ENCODE measurements at regions not wholly inside any gene's neighbourhood (a gene's known extent, or its start where the extent isn't known, plus 50 kb on each side); places are given as distances from the start of the nearest gene placed in this dataset.

DNA sequence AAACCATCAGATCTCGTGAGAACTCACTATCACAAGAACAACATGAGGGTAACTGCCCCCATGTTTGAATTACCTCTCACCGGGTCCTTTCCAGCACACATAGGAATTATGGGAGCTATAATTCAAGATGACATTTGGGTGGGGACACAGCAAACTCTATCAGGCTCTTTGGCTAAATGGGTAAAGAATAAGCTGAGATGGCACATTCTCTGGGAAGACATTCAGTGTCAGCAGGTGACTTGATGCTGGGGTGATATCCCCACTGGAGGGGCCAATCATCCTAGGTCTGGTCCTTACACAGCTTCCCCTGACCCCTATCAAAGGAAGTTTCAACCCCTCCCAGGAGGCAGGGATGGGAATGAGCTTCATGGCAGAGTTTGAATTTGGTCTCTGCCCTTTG is 664.0 kb upstream of the EEF2KMT start:
- dilution Hi-C loops (cut with MboI; ENCODE audit: extremely low pct_ligation_motif_present, low sequenced_read_pairs): no loop called here
- no TSS peak for BruUV-seq (replicated peaks)

More for the DNA sequence above, 664.0 kb upstream of the EEF2KMT start:
- Histone ChIP-seq H3K9me3 (replicated peaks; ENCODE audit: control insufficient read depth, insufficient read depth, low read length) (peaks cover 4% of the 10 kb centered on the region), H3K4me1 (ENCODE audit: control insufficient read depth, extremely low read depth, insufficient read depth, low read length) (no peaks in the 10 kb centered on the region), H3K27me3 (ENCODE audit: control insufficient read depth in 2 of 2, insufficient read depth in 2 of 2, low read length in 2 of 2) (no peaks in the 10 kb centered on the region), H3K36me3 (ENCODE audit: control insufficient read depth in 2 of 2, extremely low read depth in 1 of 2, insufficient read depth in 2 of 2, low read length in 2 of 2) (no peaks in the 10 kb centered on the region), H4K20me1 (replicated peaks; ENCODE audit: control insufficient read depth, extremely low read depth, insufficient read depth, low read length) (no peaks in the 10 kb centered on the region), H3K9me1 (replicated peaks; ENCODE audit: control insufficient read depth, extremely low read depth, insufficient read depth, low read length) (no peaks in the 10 kb centered on the region), H2AFZ (ENCODE audit: low read depth, low read length) (no peak overlapping the region), H3K9ac (replicated peaks; ENCODE audit: extremely low read depth, insufficient read depth, low read length) (no peak overlapping the region), H3K4me2 (ENCODE audit: insufficient read depth, low read length) (no peak overlapping the region), H3K27ac (ENCODE audit: insufficient read depth, low read depth, low read length) (no peak overlapping the region), H3K79me2 (ENCODE audit: control insufficient read depth, insufficient read depth, low read length) (no peaks in the 10 kb centered on the region), H3K4me3 (replicated peaks in 1 of 3; ENCODE audit: insufficient read depth in 1 of 3, low read depth in 1 of 3, low read length in 3 of 3) (no peak overlapping the region)
- DNase-seq (ENCODE audit: low read depth, low spot score): no peak
- no peak for TF ChIP-seq CTCF (IDR thresholded peaks at IDR 0.05; ENCODE audit: extremely low read depth in 1 of 2, insufficient read depth in 1 of 2, low read depth in 1 of 2, low read length in 2 of 2)
- no peak for TF ChIP-seq GATA2 (IDR thresholded peaks at IDR 0.05; ENCODE audit: insufficient read depth, insufficient read length, low read depth, low read length)
- no peak for TF ChIP-seq JUN (IDR thresholded peaks at IDR 0.05; ENCODE audit: borderline replicate concordance, insufficient read depth, insufficient read length, low read depth)
- no peak for TF ChIP-seq POLR2AphosphoS5 (IDR thresholded peaks at IDR 0.05; ENCODE audit: insufficient read depth, low read depth, low read length)
- no peak for TF ChIP-seq POLR2A (IDR thresholded peaks at IDR 0.05; ENCODE audit: low read depth, low read length)
- no peak for TF ChIP-seq FOS (IDR thresholded peaks at IDR 0.05; ENCODE audit: borderline replicate concordance, insufficient read depth, low read length)
- TF ChIP-seq MYC (IDR thresholded peaks at IDR 0.05; ENCODE audit: low read depth, low read length): no peak
- no peak for TF ChIP-seq MAX (IDR thresholded peaks at IDR 0.05; ENCODE audit: insufficient read depth, insufficient read length)
- TF ChIP-seq EZH2 (IDR thresholded peaks at IDR 0.05; ENCODE audit: borderline replicate concordance, low read depth, low read length, severe bottlenecking): no peak
- no peak for FAIRE-seq
- ChIA-PET POLR2A (no interaction called here), CTCF (no interaction called here)
- intact Hi-C loops (cut with micrococcal nuclease): no loop called here
